AG04449 (cell line): ENCODE measurements at regions not wholly inside any gene's neighbourhood (a gene's known extent, or its start where the extent isn't known, plus 50 kb on each side); places are given as distances from the start of the nearest gene placed in this dataset.

Source experiments
- CTCF ChIA-PET: fragments of 350-600 bp; formaldehyde crosslinking; extraction: SDS; loops from one replicate; lab custom pipeline; 2021; ENCODE audit warnings: antibody characterized with exemption; lab: Yijun Ruan, JAX
- POLR2A ChIA-PET: fragments of 400-600, 350-600 bp; formaldehyde crosslinking; extraction: SDS; loops from one replicate; lab custom pipeline; 2020; ENCODE audit warnings: antibody characterized with exemption, inconsistent platforms; lab: Yijun Ruan, JAX
- DNase-seq: peaks from one replicate; pipeline ENCODE4 v3.0.0-alpha.2; 2010; ENCODE audit warnings: low read depth, low spot score
- H3K4me3 ChIP-seq: 2 replicates; pipeline ENCODE4 v1.5.1; 2011; ENCODE audit warnings: low read depth, mild to moderate bottlenecking, control low read depth, low read length
- TF ChIP-seq, protein P1 (sequence below): IDR thresholded peaks from one replicate; pipeline ENCODE4 v1.5.1; 2011; ENCODE audit warnings: mild to moderate bottlenecking, moderate library complexity, low read length, control low read depth, inconsistent platforms; ENCODE audit not compliant: insufficient read depth; ENCODE audit errors: missing control alignments

DNA sequence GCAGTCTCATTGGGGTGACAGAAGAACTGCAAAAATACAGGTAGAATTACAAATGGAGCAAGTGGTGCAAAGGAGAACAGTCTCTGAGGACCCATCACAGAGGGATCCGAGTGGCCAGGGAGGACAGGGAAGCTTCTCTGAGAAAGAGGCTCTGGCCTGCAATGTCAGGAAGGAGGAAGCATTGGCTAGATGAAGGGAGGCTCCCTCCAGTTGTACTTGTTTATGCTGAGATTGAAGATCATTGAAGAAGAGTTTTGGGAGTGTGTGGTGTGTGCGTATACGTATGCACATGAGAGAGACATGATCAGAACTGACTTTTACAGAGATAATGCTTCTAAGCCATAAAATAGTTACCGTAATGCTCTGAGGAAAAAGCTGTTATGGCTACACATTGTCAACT lies 274.7 kb upstream of the FZD8 start:
- POLR2A ChIA-PET = no interaction called here
- CTCF ChIA-PET = no interaction called here
- no peak overlapping the region for H3K4me3 ChIP-seq
- TF ChIP-seq, protein P1, sequence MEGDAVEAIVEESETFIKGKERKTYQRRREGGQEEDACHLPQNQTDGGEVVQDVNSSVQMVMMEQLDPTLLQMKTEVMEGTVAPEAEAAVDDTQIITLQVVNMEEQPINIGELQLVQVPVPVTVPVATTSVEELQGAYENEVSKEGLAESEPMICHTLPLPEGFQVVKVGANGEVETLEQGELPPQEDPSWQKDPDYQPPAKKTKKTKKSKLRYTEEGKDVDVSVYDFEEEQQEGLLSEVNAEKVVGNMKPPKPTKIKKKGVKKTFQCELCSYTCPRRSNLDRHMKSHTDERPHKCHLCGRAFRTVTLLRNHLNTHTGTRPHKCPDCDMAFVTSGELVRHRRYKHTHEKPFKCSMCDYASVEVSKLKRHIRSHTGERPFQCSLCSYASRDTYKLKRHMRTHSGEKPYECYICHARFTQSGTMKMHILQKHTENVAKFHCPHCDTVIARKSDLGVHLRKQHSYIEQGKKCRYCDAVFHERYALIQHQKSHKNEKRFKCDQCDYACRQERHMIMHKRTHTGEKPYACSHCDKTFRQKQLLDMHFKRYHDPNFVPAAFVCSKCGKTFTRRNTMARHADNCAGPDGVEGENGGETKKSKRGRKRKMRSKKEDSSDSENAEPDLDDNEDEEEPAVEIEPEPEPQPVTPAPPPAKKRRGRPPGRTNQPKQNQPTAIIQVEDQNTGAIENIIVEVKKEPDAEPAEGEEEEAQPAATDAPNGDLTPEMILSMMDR = no peak
- DNase-seq = no peak

DNA sequence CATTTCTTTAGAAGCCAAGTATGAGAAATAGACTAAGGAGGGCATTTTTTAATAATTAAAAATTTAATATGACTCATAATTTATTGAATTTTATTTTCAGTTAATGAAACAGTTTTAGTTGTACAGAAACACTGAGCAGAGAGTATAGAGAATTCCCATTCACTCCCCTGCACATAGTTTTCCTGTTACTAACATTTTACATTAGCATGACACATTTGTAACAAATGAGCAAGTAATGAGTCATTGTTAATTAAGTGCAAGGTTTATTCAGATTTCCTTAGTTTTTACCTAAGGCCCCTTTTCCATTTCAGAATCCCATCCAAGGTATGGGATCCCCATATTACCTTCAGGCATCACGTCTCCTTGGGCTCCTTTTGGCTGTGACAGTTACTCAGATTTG lies 271.5 kb upstream of the FZD8 start:
- no peak for DNase-seq
- ChIA-PET POLR2A (no interaction called here), CTCF (no interaction called here)
- TF ChIP-seq, protein P1 = no peak
- H3K4me3 ChIP-seq = no peak overlapping the region

DNA sequence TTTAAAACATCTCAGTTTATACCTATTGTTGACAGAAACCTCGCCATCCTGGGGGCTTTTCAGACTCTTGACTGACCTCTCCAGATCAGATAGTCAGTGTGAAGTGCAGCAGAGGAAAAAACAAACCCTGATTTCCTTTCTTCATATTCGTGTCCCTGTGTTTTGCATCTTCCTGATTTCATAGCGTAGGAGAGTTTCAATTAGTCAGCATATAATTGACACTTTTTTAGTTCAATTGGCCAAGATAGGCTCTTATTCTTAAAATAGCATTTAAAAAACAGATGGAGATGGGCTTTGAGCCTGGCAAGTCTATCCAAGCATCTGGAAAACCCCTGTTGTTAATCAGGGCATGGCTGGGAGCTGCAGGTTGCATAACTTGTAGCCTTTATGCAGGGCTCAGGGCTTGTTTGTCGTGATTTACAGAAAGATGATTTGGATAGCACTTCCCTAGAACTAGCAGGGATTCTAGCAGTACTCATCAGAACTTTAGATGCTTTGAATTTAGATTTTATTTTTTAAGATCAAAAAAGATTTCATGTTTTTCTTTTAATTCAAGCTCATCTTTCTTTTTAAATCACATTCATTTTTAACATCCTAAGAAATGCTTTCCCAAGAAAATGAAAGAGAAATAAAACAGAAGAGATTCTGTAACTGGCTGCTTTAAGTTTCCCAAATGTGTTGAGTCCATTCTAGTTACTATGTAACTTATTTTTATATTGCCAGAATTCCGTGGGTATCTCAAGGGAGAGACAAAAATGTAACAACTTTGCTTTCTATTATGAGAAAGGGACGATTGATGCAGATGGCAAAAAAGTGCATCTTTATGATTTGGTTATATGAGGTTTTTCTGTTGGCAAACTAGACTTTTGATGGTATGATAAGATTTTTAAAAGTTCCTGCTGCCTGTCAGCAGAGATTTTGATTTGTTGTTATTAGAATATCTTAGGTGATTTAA lies 270.8 kb upstream of the FZD8 start:
- DNase-seq = no peak
- ChIA-PET POLR2A (no interaction called here), CTCF (no interaction called here)
- H3K4me3 ChIP-seq = no peak overlapping the region
- TF ChIP-seq, protein P1 = no peak

DNA sequence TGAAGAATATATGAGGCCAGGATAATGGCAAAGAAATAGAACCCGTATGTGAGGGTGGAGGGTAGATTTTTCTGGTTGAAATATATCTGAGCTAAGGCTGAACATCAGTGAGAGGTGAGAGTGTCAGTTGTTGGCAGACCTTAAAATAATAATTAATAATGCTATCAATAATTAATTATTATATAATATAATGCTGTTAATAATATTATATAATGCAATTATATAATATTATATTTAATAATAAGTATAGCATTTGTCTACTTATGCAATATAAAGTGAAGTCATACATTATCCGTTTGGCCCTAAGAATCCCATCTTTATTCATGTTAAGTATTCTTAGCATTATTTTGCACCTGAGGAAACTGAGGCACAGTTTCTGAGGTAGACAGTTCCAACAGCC lies 269.9 kb upstream of the FZD8 start:
- POLR2A ChIA-PET = no interaction called here
- H3K4me3 ChIP-seq = no peak overlapping the region
- TF ChIP-seq, protein P1 = no peak
- no peak for DNase-seq
- CTCF ChIA-PET = no interaction called here

DNA sequence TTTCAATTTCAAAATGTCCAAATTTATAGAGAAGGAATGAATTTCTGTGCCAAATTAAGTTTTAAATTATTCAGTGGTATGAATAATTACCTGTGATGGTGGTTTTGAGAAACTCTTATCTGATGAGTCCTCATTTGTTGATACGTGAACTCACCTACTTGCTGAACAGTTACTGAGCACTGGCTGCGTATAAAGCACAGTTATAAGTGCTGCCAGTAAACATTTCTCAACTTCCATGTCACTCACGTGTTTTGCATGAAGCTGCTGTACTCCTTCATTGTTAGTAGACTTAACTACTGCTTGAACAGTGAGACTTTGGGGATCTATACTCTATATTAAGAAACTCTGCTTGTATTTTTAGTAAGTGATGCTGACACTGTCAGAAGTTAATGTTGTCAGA lies 269.1 kb upstream of the FZD8 start:
- CTCF ChIA-PET = no interaction called here
- DNase-seq = no peak
- TF ChIP-seq, protein P1 = no peak
- no peak overlapping the region for H3K4me3 ChIP-seq
- POLR2A ChIA-PET = no interaction called here

DNA sequence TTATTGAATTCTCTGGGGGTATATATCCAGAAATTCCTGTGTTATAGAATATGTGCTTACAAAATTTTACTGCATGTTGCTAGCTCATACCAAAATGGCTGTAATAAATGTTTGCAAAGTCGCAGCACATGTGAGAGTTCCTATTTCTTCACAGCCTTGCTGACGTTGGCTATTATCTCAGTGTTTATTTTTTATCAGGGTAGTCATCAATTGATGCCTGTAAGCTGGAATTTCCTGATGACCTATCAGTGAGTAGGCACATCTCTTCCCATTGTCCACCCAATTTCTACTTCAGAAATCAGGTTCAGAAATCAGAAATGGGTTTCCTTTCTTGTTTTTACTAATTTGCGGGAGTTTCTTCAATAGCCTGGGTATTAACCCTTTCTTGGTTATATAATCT lies 268.1 kb upstream of the FZD8 start:
- DNase-seq = no peak
- H3K4me3 ChIP-seq = no peak overlapping the region
- ChIA-PET POLR2A (no interaction called here), CTCF (no interaction called here)
- TF ChIP-seq, protein P1 = no peak
